ENCODE measurements at regions not wholly inside any gene's neighbourhood (a gene's known extent, or its start where the extent isn't known, plus 50 kb on each side); places are given as distances from the start of the nearest gene placed in this dataset.
"Not testable (repeated sequence)": the region's sequence is repeated elsewhere in the genome, so short reads cannot be mapped to it uniquely, and the experiment has no call there.

DNA sequence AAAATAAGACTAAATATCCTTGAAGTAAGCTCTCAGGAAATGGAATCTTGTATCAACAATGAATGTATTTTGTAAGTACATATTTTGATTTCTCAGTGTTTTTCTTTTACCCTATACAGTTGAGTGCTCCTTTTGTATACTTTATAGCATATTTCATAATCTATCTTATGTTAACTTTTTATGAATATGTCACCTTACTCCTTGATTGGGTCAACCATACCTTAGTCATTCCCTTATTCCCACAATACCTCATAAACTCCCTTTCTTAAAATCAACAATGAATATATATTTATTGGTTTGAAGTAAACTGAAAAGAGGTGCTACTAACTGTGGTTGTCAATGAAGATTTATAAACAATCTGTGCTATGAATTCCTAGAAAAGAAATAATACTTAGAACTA, 686.2 kb downstream of the METTL15 start:
- TF ChIP-seq CTCF (conservative IDR thresholded peaks at IDR 0.05; ENCODE audit: low read depth, low read length), result no peak
- DNase-seq (ENCODE audit: low read depth), result no peak
- no peak overlapping the region for H3K4me3 ChIP-seq (ENCODE audit: low read depth, low read length)

DNA sequence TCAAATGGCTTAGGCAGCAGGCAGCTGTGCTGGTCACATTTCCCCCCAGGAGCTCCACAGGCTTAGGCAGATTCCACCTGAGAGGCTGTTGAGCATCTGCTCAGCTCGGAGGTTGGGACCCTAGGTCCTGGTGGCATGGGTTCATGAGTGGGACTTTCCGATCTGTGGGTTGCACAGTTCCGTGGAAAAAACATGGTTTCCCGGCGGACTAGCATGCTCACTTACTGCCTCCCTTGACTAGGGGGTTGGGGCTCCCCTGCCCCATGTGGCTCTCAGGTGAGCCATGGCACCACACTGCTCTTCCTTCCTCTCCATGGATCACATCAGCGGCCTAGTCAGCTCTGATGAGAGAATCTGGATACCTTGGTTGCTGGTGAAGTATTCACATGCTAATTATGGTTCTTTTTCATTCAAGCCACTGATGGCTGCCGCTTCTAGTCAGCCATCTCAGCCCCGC, 685.1 kb downstream of the METTL15 start:
- TF ChIP-seq CTCF (conservative IDR thresholded peaks at IDR 0.05; ENCODE audit: low read depth, low read length), result no peak
- H3K4me3 ChIP-seq (ENCODE audit: low read depth, low read length), result no peak overlapping the region
- no peak for DNase-seq (ENCODE audit: low read depth)

GRCh38 chr11:28792856-28793255, 684.7 kb downstream of the METTL15 start:
- no peak overlapping the region for H3K4me3 ChIP-seq (ENCODE audit: low read depth, low read length)
- no peak for TF ChIP-seq CTCF (conservative IDR thresholded peaks at IDR 0.05; ENCODE audit: low read depth, low read length)
- no peak for DNase-seq (ENCODE audit: low read depth)

GRCh38 chr11:28787897-28788296, 679.7 kb downstream of the METTL15 start:
- not testable (repeated sequence) for DNase-seq (ENCODE audit: low read depth); H3K4me3 ChIP-seq (ENCODE audit: low read depth, low read length)

- DNase-seq (ENCODE audit: low read depth), result no peak
- no peak for TF ChIP-seq CTCF (conservative IDR thresholded peaks at IDR 0.05; ENCODE audit: low read depth, low read length)
- H3K4me3 ChIP-seq (ENCODE audit: low read depth, low read length), result no peak overlapping the region
Observed at GRCh38 chr11:28777126-28777525, 668.9 kb downstream of the METTL15 start.

DNA sequence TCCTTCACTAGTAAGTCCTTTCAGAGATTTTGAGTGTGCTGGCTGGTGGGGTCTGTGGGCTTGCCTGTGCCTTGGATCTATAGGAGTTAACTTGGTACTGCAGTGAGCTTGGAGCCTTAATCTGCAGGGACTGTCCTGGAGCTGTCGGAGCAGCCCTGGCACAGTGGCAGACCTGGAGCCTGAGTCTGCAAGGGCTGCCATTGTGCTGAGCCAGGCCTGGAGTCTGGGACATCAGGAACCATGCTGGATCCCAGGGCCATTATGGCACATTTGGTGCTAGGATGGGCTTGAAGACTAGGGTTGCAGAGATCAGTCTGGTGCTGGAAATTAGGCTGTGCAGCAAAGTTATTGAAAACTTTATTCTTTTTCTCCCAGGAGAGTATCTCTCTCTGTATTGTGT, 665.4 kb downstream of the METTL15 start:
- no peak for DNase-seq (ENCODE audit: low read depth)
- no peak for TF ChIP-seq CTCF (conservative IDR thresholded peaks at IDR 0.05; ENCODE audit: low read depth, low read length)
- H3K4me3 ChIP-seq (ENCODE audit: low read depth, low read length), result no peak overlapping the region

GRCh38 chr11:28770806-28771205, 662.6 kb downstream of the METTL15 start:
- TF ChIP-seq CTCF (conservative IDR thresholded peaks at IDR 0.05; ENCODE audit: low read depth, low read length), result no peak
- DNase-seq (ENCODE audit: low read depth), result no peak
- H3K4me3 ChIP-seq (ENCODE audit: low read depth, low read length), result no peak overlapping the region

DNA sequence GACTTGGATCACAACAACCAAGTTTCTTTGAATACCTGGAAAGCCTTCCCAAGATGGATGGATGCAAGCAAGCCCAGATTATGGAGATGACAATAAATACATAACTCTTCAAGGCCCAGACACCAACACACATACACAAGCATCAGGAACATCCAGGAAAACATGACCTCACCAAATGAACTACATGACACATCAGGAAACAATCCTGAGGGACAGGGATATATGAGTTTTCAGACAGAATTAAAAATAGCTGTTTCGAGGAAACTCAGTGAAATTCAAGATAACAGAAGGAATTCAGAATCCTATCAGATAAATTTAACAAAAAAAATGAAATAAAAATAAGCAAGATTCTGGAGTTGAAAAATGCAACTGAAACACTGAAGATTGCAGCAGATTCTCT, 659.4 kb downstream of the METTL15 start:
- H3K4me3 ChIP-seq (ENCODE audit: low read depth, low read length), result no peak overlapping the region
- TF ChIP-seq CTCF (conservative IDR thresholded peaks at IDR 0.05; ENCODE audit: low read depth, low read length), result no peak
- DNase-seq (ENCODE audit: low read depth), result no peak

Measured in epithelial cell of proximal tubule (primary cell).